ENCODE measurements at regions not wholly inside any gene's neighbourhood (a gene's known extent, or its start where the extent isn't known, plus 50 kb on each side); places are given as distances from the start of the nearest gene placed in this dataset.

- TF ChIP-seq EP300 (conservative IDR thresholded peaks at IDR 0.05; ENCODE audit: poor library complexity, severe bottlenecking) (no peak), TAF1 (IDR thresholded peaks at IDR 0.05; ENCODE audit: low read depth) (no peak)
- TF ChIP-seq, protein P1, sequence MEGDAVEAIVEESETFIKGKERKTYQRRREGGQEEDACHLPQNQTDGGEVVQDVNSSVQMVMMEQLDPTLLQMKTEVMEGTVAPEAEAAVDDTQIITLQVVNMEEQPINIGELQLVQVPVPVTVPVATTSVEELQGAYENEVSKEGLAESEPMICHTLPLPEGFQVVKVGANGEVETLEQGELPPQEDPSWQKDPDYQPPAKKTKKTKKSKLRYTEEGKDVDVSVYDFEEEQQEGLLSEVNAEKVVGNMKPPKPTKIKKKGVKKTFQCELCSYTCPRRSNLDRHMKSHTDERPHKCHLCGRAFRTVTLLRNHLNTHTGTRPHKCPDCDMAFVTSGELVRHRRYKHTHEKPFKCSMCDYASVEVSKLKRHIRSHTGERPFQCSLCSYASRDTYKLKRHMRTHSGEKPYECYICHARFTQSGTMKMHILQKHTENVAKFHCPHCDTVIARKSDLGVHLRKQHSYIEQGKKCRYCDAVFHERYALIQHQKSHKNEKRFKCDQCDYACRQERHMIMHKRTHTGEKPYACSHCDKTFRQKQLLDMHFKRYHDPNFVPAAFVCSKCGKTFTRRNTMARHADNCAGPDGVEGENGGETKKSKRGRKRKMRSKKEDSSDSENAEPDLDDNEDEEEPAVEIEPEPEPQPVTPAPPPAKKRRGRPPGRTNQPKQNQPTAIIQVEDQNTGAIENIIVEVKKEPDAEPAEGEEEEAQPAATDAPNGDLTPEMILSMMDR (IDR thresholded peaks at IDR 0.05; ENCODE audit: poor library complexity, severe bottlenecking): no peak
Observed at GRCh38 chr14:104359969-104360442, 219.6 kb upstream of the C14orf180 start.
